MCF 10A (cell line): ENCODE measurements at regions not wholly inside any gene's neighbourhood (a gene's known extent, or its start where the extent isn't known, plus 50 kb on each side); places are given as distances from the start of the nearest gene placed in this dataset.

Experiments
- BruUV-seq: library from RNA; stranded (reverse); fragments of 400-500 nt; replicated peaks from 2 replicates; lab custom pipeline; 2021; lab: Mats Ljungman, UMichigan
- CTCF ChIA-PET: fragments of 300-600 bp; sonication (Branson Sonifier 250); formaldehyde crosslinking; extraction: SDS; loops from one replicate; lab custom pipeline; 2021; ENCODE audit warnings: antibody characterized with exemption, inconsistent platforms; lab: Yijun Ruan, JAX
- POLR2A ChIA-PET: fragments of 300-600, 350-650 bp; sonication (Branson Sonifier 250); formaldehyde crosslinking; extraction: SDS; loops from one replicate; lab custom pipeline; 2020; ENCODE audit warnings: antibody characterized with exemption, inconsistent platforms; lab: Yijun Ruan, JAX
- DNase-seq: peaks from one replicate; pipeline ENCODE4 v3.0.0-alpha.2; 2018; ENCODE audit not compliant: unreplicated experiment
- H3K27ac Mint-ChIP-seq: one replicate; pipeline ENCODE4 v1.8.0; 2022; ENCODE audit warnings: mild to moderate bottlenecking, low read depth, mixed read lengths; ENCODE audit not compliant: unreplicated experiment
- H3K27me3 Mint-ChIP-seq: one replicate; pipeline ENCODE4 v1.8.0; 2022; ENCODE audit warnings: mixed read lengths; ENCODE audit not compliant: insufficient read depth, unreplicated experiment
- H3K36me3 Mint-ChIP-seq: one replicate; pipeline ENCODE4 v1.8.0; 2022; ENCODE audit warnings: mild to moderate bottlenecking, moderate library complexity, mixed read lengths; ENCODE audit not compliant: insufficient read depth, unreplicated experiment
- H3K4me1 Mint-ChIP-seq: one replicate; pipeline ENCODE4 v1.8.0; 2022; ENCODE audit warnings: mixed read lengths; ENCODE audit not compliant: insufficient read depth, unreplicated experiment
- H3K4me3 Mint-ChIP-seq: one replicate; pipeline ENCODE4 v1.8.0; 2022; ENCODE audit warnings: mild to moderate bottlenecking, moderate library complexity, mixed read lengths; ENCODE audit not compliant: unreplicated experiment
- H3K9me3 Mint-ChIP-seq: one replicate; pipeline ENCODE4 v1.8.0; 2022; ENCODE audit warnings: mixed read lengths; ENCODE audit not compliant: unreplicated experiment
- CTCF ChIP-seq: fragments of 200-600 bp; IDR thresholded peaks from one replicate; pipeline ENCODE4 v1.8.0; 2022; ENCODE audit warnings: antibody characterized with exemption, mild to moderate bottlenecking; ENCODE audit not compliant: unreplicated experiment
- intact Hi-C: fragments of 100-400 bp; cut with micrococcal nuclease; formaldehyde crosslinking; loops from 2 replicates; pipeline ENCODE4 v1.14.1; 2022

- Mint-ChIP-seq H3K4me3 (no peak overlapping the region), H3K27ac (no peak overlapping the region), H3K9me3 (no peaks in the 10 kb centered on the region), H3K36me3 (no peaks in the 10 kb centered on the region), H3K4me1 (no peaks in the 10 kb centered on the region), H3K27me3 (no peaks in the 10 kb centered on the region)
- DNase-seq, result no peak
- POLR2A ChIA-PET, result interaction anchor here (0.7 kb wide), 1 partner anchor 588 kb away, joined by 3 read pairs; no protein-coding TSS in a partner anchor
- intact Hi-C loops, result no loop called here
- no peak for TF ChIP-seq CTCF
- CTCF ChIA-PET, result no interaction called here
- BruUV-seq, result no TSS peak
Measured at GRCh38 chr18:22765896-22766295, 167.2 kb upstream of the RBBP8 start.

GRCh38 chr18:22767653-22768052 is 165.5 kb upstream of the RBBP8 start:
- TF ChIP-seq CTCF, result no peak
- CTCF ChIA-PET, result interaction anchor here (0.7 kb wide), 1 partner anchor 48 kb away, joined by 5 read pairs; no protein-coding TSS in a partner anchor
- H3K9me3 Mint-ChIP-seq, result peaks cover 6% of the 10 kb centered on the region

GRCh38 chr18:22773944-22774343 is 159.2 kb upstream of the RBBP8 start:
- H3K4me3 Mint-ChIP-seq, result no peak overlapping the region
- POLR2A ChIA-PET, result interaction anchor here (0.8 kb wide), 1 partner anchor 10 kb away, joined by 5 read pairs; no protein-coding TSS in a partner anchor
- TF ChIP-seq CTCF, result no peak
- no peaks in the 10 kb centered on the region for H3K27me3 Mint-ChIP-seq
- DNase-seq, result no peak
- no peak overlapping the region for H3K27ac Mint-ChIP-seq
- no TSS peak for BruUV-seq
- H3K9me3 Mint-ChIP-seq, result peaks cover 6% of the 10 kb centered on the region
- no peaks in the 10 kb centered on the region for H3K36me3 Mint-ChIP-seq
- no peaks in the 10 kb centered on the region for H3K4me1 Mint-ChIP-seq
- intact Hi-C loops, result no loop called here
- CTCF ChIA-PET, result no interaction called here

More at GRCh38 chr18:22767653-22768052, 165.5 kb upstream of the RBBP8 start:
- Mint-ChIP-seq H3K4me1 (no peaks in the 10 kb centered on the region), H3K27me3 (no peaks in the 10 kb centered on the region), H3K27ac (no peak overlapping the region), H3K36me3 (no peaks in the 10 kb centered on the region), H3K4me3 (no peak overlapping the region)
- POLR2A ChIA-PET, result no interaction called here
- DNase-seq, result no peak
- no TSS peak for BruUV-seq
- intact Hi-C loops, result no loop called here

- TF ChIP-seq CTCF, result no peak
- Mint-ChIP-seq H3K27me3 (no peaks in the 10 kb centered on the region), H3K36me3 (no peaks in the 10 kb centered on the region), H3K9me3 (no peaks in the 10 kb centered on the region), H3K4me3 (no peak overlapping the region), H3K4me1 (no peaks in the 10 kb centered on the region), H3K27ac (no peak overlapping the region)
- BruUV-seq, result no TSS peak
- ChIA-PET CTCF (interaction anchor here (1.5 kb wide), 1 partner anchor 21 kb away, joined by 3 read pairs; no protein-coding TSS in a partner anchor), POLR2A (no interaction called here)
- DNase-seq, result peak; percentile 22
- intact Hi-C loops, result no loop called here
Measured at GRCh38 chr18:22778996-22779395, 154.1 kb upstream of the RBBP8 start.
